ENCODE measurements at regions not wholly inside any gene's neighbourhood (a gene's known extent, or its start where the extent isn't known, plus 50 kb on each side); places are given as distances from the start of the nearest gene placed in this dataset.

DNA sequence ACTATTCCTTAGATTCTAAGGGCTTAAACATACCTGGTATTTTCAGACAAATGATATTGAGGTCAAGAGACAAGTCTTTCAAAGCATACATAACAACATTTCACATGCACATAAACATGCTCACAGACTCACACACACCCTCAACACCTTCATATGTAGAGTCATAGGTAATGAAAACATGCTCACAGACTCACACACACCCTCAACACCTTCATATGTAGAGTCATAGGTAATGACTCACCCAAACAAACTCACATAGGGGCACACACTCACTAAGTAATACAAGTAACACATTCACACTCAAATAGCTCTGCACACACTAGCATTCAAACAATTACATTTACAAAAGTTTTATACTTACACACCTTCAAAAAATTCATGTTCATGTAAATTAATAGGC lies 975.5 kb downstream of the TMEM121 start:
- H3K4me3 ChIP-seq (ENCODE audit: low read depth, low read length): no peak overlapping the region
- peaks cover 3% of the 10 kb centered on the region; the same call in 1 of the 2 replicates for H3K27me3 ChIP-seq (ENCODE audit: control insufficient read depth, insufficient read depth, low read length)
- peaks cover 55% of the 10 kb centered on the region for H3K9me3 ChIP-seq (ENCODE audit: control insufficient read depth, insufficient read depth, low read depth, low read length)
- H3K9ac ChIP-seq (ENCODE audit: low read length): no peak overlapping the region
- H3K36me3 ChIP-seq (ENCODE audit: control insufficient read depth, insufficient read depth, low read length): no peaks in the 10 kb centered on the region
- no peaks in the 10 kb centered on the region for H3K4me1 ChIP-seq (ENCODE audit: control insufficient read depth, insufficient read depth, low read length)
- H3K27ac ChIP-seq (ENCODE audit: low read depth, low read length): no peak overlapping the region

DNA sequence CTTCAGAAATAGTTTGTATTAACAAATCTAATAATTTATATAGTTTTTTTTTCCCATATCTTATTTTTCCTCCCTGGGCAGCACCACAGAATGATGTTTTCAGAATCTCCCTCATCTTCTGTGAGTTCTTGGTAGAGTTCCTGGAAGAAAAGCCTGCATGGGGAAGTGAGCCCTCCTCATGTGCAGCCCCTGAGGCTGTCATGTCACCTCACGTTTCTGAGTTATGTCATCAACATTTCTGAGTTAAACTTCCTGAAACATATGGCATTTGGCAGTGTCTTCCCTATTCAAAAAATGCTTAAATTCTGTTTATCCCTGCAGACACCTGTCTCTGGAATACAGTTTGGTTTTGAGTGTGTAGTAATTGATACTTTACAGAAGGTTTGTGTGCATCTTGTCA lies 979.0 kb downstream of the TMEM121 start:
- H3K27me3 ChIP-seq (ENCODE audit: control insufficient read depth, insufficient read depth, low read length): peaks cover 3% of the 10 kb centered on the region; the same call in 1 of the 2 replicates
- H3K36me3 ChIP-seq (ENCODE audit: control insufficient read depth, insufficient read depth, low read length): no peaks in the 10 kb centered on the region
- no peak overlapping the region for H3K9ac ChIP-seq (ENCODE audit: low read length)
- H3K27ac ChIP-seq (ENCODE audit: low read depth, low read length): no peak overlapping the region
- peaks cover 72% of the 10 kb centered on the region; the same call in 1 of the 2 replicates for H3K9me3 ChIP-seq (ENCODE audit: control insufficient read depth, insufficient read depth, low read depth, low read length)
- H3K4me3 ChIP-seq (ENCODE audit: low read depth, low read length): no peak overlapping the region
- no peaks in the 10 kb centered on the region for H3K4me1 ChIP-seq (ENCODE audit: control insufficient read depth, insufficient read depth, low read length)

DNA sequence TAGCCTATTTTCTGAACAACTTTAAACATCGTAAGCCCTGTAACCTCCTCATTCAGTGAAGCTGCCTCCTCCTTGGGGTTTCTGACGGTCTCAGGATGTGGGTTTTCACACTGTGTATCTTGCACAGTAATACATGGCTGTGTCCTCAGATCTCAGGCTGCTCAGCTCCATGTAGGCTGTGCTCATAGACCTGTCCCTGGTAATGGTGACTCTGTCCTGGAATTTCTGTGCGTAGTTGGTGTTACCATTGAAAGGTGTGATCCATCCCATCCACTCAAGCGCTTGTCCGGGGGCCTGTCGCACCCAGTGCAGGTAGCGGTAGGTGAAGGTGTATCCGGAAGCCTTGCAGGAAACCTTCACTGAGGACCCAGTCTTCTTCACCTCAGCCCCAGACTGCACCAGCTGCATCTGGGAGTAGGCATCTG lies 980.5 kb downstream of the TMEM121 start:
- Histone ChIP-seq H3K9ac (ENCODE audit: low read length) (no peak overlapping the region), H3K4me1 (ENCODE audit: control insufficient read depth, insufficient read depth, low read length) (no peaks in the 10 kb centered on the region), H3K36me3 (ENCODE audit: control insufficient read depth, insufficient read depth, low read length) (no peaks in the 10 kb centered on the region), H3K27ac (ENCODE audit: low read depth, low read length) (no peak overlapping the region), H3K4me3 (ENCODE audit: low read depth, low read length) (no peak overlapping the region), H3K27me3 (ENCODE audit: control insufficient read depth, insufficient read depth, low read length) (peaks cover 3% of the 10 kb centered on the region; the same call in 1 of the 2 replicates), H3K9me3 (ENCODE audit: control insufficient read depth, insufficient read depth, low read depth, low read length) (peaks cover 85% of the 10 kb centered on the region; the same call in 1 of the 2 replicates)

DNA sequence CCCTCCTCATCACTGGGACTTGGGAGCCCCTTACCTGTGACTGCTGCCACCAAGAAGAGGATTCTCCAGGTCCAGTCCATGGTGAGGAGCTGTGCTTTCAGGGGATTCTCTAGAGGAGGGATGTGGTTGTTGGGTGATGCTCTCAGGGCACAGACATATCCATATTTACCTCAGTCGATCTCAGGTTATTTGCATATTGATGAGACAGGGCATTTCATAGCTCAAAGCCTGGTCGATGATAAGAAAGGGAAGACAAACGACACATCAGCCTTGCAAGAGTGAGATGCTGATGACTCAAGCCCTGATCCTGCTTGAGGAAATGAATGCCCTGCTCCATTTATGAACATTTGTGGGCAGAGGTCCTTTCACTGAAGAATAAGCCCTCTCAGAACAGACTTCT lies 981.0 kb downstream of the TMEM121 start:
- H3K9me3 ChIP-seq (ENCODE audit: control insufficient read depth, insufficient read depth, low read depth, low read length): peaks cover 82% of the 10 kb centered on the region; the same call in 1 of the 2 replicates
- H3K4me1 ChIP-seq (ENCODE audit: control insufficient read depth, insufficient read depth, low read length): no peaks in the 10 kb centered on the region
- peaks cover 3% of the 10 kb centered on the region; the same call in 1 of the 2 replicates for H3K27me3 ChIP-seq (ENCODE audit: control insufficient read depth, insufficient read depth, low read length)
- no peak overlapping the region for H3K9ac ChIP-seq (ENCODE audit: low read length)
- H3K4me3 ChIP-seq (ENCODE audit: low read depth, low read length): no peak overlapping the region
- no peaks in the 10 kb centered on the region for H3K36me3 ChIP-seq (ENCODE audit: control insufficient read depth, insufficient read depth, low read length)
- no peak overlapping the region for H3K27ac ChIP-seq (ENCODE audit: low read depth, low read length)

DNA sequence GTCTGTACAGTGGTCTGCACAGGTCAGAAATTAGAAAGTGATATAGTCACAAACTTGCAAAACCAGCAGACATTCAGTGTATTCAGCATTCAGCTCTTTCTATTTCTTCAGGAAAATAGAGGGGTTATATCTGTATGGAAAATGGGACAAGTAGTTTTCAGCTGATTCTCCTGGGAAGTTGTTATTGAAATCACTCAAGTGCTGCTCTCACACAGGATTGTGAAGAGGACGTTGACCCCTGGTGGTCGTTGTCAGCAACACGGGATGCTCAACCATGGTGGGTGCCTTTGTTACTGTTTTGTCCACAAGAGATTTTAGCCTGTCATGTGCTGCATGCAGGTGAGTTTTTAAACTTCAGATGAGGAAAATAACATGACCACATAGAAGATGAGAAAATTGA lies 981.8 kb downstream of the TMEM121 start:
- H3K36me3 ChIP-seq (ENCODE audit: control insufficient read depth, insufficient read depth, low read length): no peaks in the 10 kb centered on the region
- peaks cover 3% of the 10 kb centered on the region; the same call in 1 of the 2 replicates for H3K27me3 ChIP-seq (ENCODE audit: control insufficient read depth, insufficient read depth, low read length)
- peaks cover 76% of the 10 kb centered on the region; the same call in 1 of the 2 replicates for H3K9me3 ChIP-seq (ENCODE audit: control insufficient read depth, insufficient read depth, low read depth, low read length)
- no peak overlapping the region for H3K9ac ChIP-seq (ENCODE audit: low read length)
- no peak overlapping the region for H3K4me3 ChIP-seq (ENCODE audit: low read depth, low read length)
- H3K4me1 ChIP-seq (ENCODE audit: control insufficient read depth, insufficient read depth, low read length): no peaks in the 10 kb centered on the region
- H3K27ac ChIP-seq (ENCODE audit: low read depth, low read length): no peak overlapping the region

DNA sequence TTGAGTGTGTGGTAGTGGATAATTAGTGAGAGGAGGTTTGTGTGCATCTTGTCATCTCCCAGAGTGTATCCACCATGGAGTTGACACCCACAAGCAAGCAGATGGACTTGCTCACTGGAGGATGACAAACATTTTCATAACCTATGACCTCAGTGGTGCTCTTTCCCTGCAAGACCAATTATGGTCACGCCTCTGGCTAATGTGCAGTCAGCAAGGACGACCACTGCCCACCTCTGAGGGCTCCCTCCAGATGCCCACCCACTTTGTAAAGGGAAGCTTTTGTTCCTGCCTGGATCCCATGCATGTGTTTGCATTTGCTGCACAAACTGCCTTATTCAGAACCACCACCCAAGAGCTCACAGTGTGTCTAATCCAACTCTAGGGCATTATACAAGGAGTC lies 982.8 kb downstream of the TMEM121 start:
- H3K36me3 ChIP-seq (ENCODE audit: control insufficient read depth, insufficient read depth, low read length): no peaks in the 10 kb centered on the region
- no peaks in the 10 kb centered on the region for H3K4me1 ChIP-seq (ENCODE audit: control insufficient read depth, insufficient read depth, low read length)
- peaks cover 3% of the 10 kb centered on the region; the same call in 1 of the 2 replicates for H3K27me3 ChIP-seq (ENCODE audit: control insufficient read depth, insufficient read depth, low read length)
- H3K27ac ChIP-seq (ENCODE audit: low read depth, low read length): no peak overlapping the region
- no peak overlapping the region for H3K9ac ChIP-seq (ENCODE audit: low read length)
- H3K9me3 ChIP-seq (ENCODE audit: control insufficient read depth, insufficient read depth, low read depth, low read length): peaks cover 75% of the 10 kb centered on the region; the same call in 1 of the 2 replicates
- H3K4me3 ChIP-seq (ENCODE audit: low read depth, low read length): no peak overlapping the region

DNA sequence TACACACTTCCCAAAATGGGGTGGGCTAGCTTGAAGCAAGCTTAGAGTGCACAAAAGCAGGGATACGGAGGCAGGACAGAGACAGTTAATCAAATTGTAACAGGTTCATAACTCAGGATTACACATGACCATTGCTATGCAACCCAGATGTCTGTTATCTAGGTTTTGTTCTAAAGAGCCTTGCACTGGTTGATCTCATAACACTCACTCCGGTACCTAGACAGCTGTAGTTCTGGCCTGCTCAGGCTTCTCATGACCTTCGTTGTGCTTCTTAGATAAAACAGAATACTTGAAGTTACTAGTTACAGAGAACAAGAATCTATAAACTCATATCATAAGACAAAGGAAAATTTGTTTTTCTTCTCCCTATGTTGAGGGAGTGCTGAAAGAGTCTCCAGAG lies 983.4 kb downstream of the TMEM121 start:
- Histone ChIP-seq H3K4me1 (ENCODE audit: control insufficient read depth, insufficient read depth, low read length) (no peaks in the 10 kb centered on the region), H3K9me3 (ENCODE audit: control insufficient read depth, insufficient read depth, low read depth, low read length) (peaks cover 71% of the 10 kb centered on the region; the same call in 1 of the 2 replicates), H3K27ac (ENCODE audit: low read depth, low read length) (no peak overlapping the region), H3K27me3 (ENCODE audit: control insufficient read depth, insufficient read depth, low read length) (no peaks in the 10 kb centered on the region), H3K36me3 (ENCODE audit: control insufficient read depth, insufficient read depth, low read length) (no peaks in the 10 kb centered on the region), H3K4me3 (ENCODE audit: low read depth, low read length) (no peak overlapping the region), H3K9ac (ENCODE audit: low read length) (no peak overlapping the region)

DNA sequence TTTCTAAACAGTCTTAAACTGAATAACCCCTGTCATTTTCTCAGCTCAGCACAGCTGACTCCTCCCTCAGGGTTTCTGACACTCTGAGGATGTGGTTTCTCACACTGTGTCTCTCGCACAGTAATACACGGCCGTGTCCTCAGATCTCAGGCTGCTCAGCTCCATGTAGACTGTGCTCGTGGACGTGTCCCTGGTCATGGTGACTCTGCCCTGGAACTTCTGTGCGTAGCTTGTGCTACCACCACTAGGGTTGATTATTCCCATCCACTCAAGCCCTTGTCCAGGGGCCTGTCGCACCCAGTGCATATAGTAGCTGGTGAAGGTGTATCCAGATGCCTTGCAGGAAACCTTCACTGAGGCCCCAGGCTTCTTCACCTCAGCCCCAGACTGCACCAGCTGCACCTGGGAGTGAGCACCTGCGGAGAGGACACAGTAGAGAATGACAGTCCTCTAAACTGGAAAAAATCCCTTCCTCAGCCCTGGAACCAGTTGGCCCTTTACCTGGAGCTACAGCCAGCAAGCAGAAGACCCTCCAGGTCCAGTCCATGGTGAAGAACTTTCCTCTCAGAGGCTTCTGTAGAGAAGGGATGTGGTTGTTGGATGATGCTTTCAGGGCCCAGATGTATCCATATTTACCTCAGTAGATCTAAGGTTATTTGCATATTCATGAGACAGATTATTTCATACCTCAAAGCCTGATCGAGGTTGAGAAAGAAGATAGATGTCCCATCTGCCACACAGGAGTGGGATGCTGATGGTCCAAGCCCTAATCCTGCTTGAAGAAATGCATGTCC lies 984.8 kb downstream of the TMEM121 start:
- H3K9me3 ChIP-seq (ENCODE audit: control insufficient read depth, insufficient read depth, low read depth, low read length): peaks cover 67% of the 10 kb centered on the region; the same call in 1 of the 2 replicates
- H3K4me1 ChIP-seq (ENCODE audit: control insufficient read depth, insufficient read depth, low read length): no peaks in the 10 kb centered on the region

DNA sequence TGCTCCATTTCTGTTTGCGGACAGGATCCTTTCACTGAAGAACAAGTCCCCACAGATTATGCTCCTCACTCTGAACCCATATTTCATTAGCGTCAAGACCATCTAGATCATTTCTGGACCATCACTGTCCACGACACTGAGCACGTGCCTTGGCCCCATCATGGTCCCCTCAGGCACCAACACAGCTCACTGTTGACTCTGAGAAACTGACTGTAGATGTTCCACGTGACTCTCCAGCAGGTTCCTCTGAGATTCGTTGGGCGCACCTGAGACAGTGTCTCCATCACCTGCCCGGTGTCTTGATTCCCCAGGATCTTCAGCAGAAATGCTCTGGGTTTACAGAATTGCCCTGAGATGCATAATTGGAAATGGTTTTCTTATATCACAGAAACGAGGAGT lies 985.4 kb downstream of the TMEM121 start:
- no peaks in the 10 kb centered on the region for H3K36me3 ChIP-seq (ENCODE audit: control insufficient read depth, insufficient read depth, low read length)
- H3K4me1 ChIP-seq (ENCODE audit: control insufficient read depth, insufficient read depth, low read length): no peaks in the 10 kb centered on the region
- H3K9ac ChIP-seq (ENCODE audit: low read length): no peak overlapping the region
- H3K9me3 ChIP-seq (ENCODE audit: control insufficient read depth, insufficient read depth, low read depth, low read length): peaks cover 65% of the 10 kb centered on the region; the same call in 1 of the 2 replicates
- no peak overlapping the region for H3K27ac ChIP-seq (ENCODE audit: low read depth, low read length)
- no peak overlapping the region for H3K4me3 ChIP-seq (ENCODE audit: low read depth, low read length)
- no peaks in the 10 kb centered on the region for H3K27me3 ChIP-seq (ENCODE audit: control insufficient read depth, insufficient read depth, low read length)

More for the DNA sequence above, 984.8 kb downstream of the TMEM121 start:
- Histone ChIP-seq H3K27me3 (ENCODE audit: control insufficient read depth, insufficient read depth, low read length) (no peaks in the 10 kb centered on the region), H3K4me3 (ENCODE audit: low read depth, low read length) (no peak overlapping the region), H3K27ac (ENCODE audit: low read depth, low read length) (no peak overlapping the region), H3K36me3 (ENCODE audit: control insufficient read depth, insufficient read depth, low read length) (no peaks in the 10 kb centered on the region), H3K9ac (ENCODE audit: low read length) (no peak overlapping the region)

DNA sequence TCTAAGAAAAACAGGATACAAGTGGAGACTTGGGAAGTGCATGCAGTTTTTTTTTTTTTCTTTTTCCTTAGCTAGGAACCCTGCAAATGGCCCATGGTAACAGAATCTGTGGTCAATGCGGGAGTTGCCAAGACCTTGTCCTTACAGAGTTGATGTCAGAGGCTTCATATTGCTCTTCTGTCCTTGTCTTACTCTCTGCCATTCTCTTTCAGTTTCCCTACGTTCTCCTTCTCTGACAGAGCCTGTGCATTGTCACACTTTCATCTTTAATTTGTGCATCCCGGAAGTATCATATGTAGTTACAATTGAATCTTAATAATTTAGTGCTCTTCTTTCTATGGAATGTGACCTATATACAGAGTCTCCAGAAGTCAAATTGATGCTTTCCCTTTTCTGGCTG lies 986.9 kb downstream of the TMEM121 start:
- H3K9me3 ChIP-seq (ENCODE audit: control insufficient read depth, insufficient read depth, low read depth, low read length): peaks cover 68% of the 10 kb centered on the region; the same call in 1 of the 2 replicates
- no peaks in the 10 kb centered on the region for H3K36me3 ChIP-seq (ENCODE audit: control insufficient read depth, insufficient read depth, low read length)
- H3K27me3 ChIP-seq (ENCODE audit: control insufficient read depth, insufficient read depth, low read length): no peaks in the 10 kb centered on the region
- H3K27ac ChIP-seq (ENCODE audit: low read depth, low read length): no peak overlapping the region
- no peaks in the 10 kb centered on the region for H3K4me1 ChIP-seq (ENCODE audit: control insufficient read depth, insufficient read depth, low read length)
- no peak overlapping the region for H3K9ac ChIP-seq (ENCODE audit: low read length)
- no peak overlapping the region for H3K4me3 ChIP-seq (ENCODE audit: low read depth, low read length)

Data from HUES6 (cell line).